CD14-positive monocyte (primary cell): ENCODE measurements at regions not wholly inside any gene's neighbourhood (a gene's known extent, or its start where the extent isn't known, plus 50 kb on each side); places are given as distances from the start of the nearest gene placed in this dataset.

Experiments used
- DNase-seq, 3 donors: peaks; one replicate each; pipeline ENCODE4 v3.0.0-alpha.2; 2011 to 2022
- H2AFZ ChIP-seq: 2 replicates; pipeline ENCODE4 v1.6.0; 2012; ENCODE audit warnings: mild to moderate bottlenecking, low read depth, low read length, inconsistent platforms; ENCODE audit not compliant: insufficient read depth, poor library complexity, severe bottlenecking
- H3K27ac ChIP-seq, 2 donors: 1 replicate in 1 of 2; 2 replicates in 1 of 2; pipeline ENCODE4 v1.5.1; 2012 to 2013; ENCODE audit warnings: low read length in 2 of 2, control low read depth in 1 of 2, inconsistent platforms in 1 of 2, low read depth in 1 of 2, mild to moderate bottlenecking in 1 of 2
- H3K27me3 ChIP-seq, 2 donors: one replicate each; pipeline versions ENCODE4 v1.6.0 to v1.6.1; 2011 to 2013; ENCODE audit warnings: low read length in 2 of 2; ENCODE audit not compliant: control insufficient read depth in 2 of 2, insufficient read depth in 2 of 2
- H3K36me3 ChIP-seq, 2 donors: replicated peaks in 1 of 2; 1 replicate in 1 of 2; 2 replicates in 1 of 2; pipeline versions ENCODE4 v1.5.1 to v1.6.1; 2012 to 2013; ENCODE audit warnings: low read length in 2 of 2, control low read depth in 1 of 2, inconsistent platforms in 1 of 2, mild to moderate bottlenecking in 1 of 2; ENCODE audit not compliant: insufficient read depth in 2 of 2, control insufficient read depth in 1 of 2
- H3K4me1 ChIP-seq, 2 donors: 1 replicate in 1 of 2; 2 replicates in 1 of 2; pipeline versions ENCODE4 v1.5.1 to v1.6.1; 2012 to 2013; ENCODE audit warnings: low read length in 2 of 2, control low read depth in 1 of 2, inconsistent platforms in 1 of 2, mild to moderate bottlenecking in 1 of 2, moderate library complexity in 1 of 2; ENCODE audit not compliant: insufficient read depth in 2 of 2, control insufficient read depth in 1 of 2
- H3K4me2 ChIP-seq: replicated peaks from 2 replicates; pipeline ENCODE3; 2012; ENCODE audit warnings: low read length, moderate library complexity, mild to moderate bottlenecking; ENCODE audit not compliant: poor library complexity, severe bottlenecking; ENCODE audit errors: extremely low read depth
- H3K4me3 ChIP-seq, 3 experiments: fragments of 200-600 bp in 1 of 3; sonication (generic) in 1 of 3; replicated peaks in 1 of 3; 1 replicate in 2 of 3; 2 replicates in 1 of 3; pipeline ENCODE4 v1.5.1; 2011 to 2013; ENCODE audit warnings: low read length in 3 of 3, mild to moderate bottlenecking in 3 of 3, control low read depth in 2 of 3, low read depth in 2 of 3, inconsistent platforms in 1 of 3, moderate library complexity in 1 of 3
- H3K79me2 ChIP-seq: 2 replicates; pipeline ENCODE4 v1.6.0; 2012; ENCODE audit warnings: mild to moderate bottlenecking, control low read depth, inconsistent platforms, low read length, moderate library complexity; ENCODE audit not compliant: insufficient read depth
- H3K9ac ChIP-seq: 2 replicates; pipeline ENCODE4 v1.6.0; 2017; ENCODE audit warnings: low read length, mild to moderate bottlenecking; ENCODE audit not compliant: insufficient read depth, poor library complexity, severe bottlenecking
- H3K9me3 ChIP-seq, 2 donors: replicated peaks in 1 of 2; 1 replicate in 1 of 2; 2 replicates in 1 of 2; pipeline versions ENCODE4 v1.5.1 to v1.6.1; 2012 to 2013; ENCODE audit warnings: low read length in 2 of 2, control low read depth in 1 of 2; ENCODE audit not compliant: control insufficient read depth in 1 of 2, insufficient read depth in 1 of 2
- H4K20me1 ChIP-seq: 2 replicates; pipeline ENCODE4 v1.6.0; 2012; ENCODE audit warnings: mild to moderate bottlenecking, low read length, control low read depth, moderate library complexity; ENCODE audit not compliant: insufficient read depth
- H3K27ac Mint-ChIP-seq, 7 donors: one replicate each; pipeline ENCODE4 v1.8.0; 2020; ENCODE audit warnings: mild to moderate bottlenecking in 7 of 7, mixed read lengths in 7 of 7, moderate library complexity in 6 of 7, inconsistent platforms in 2 of 7
- H3K27me3 Mint-ChIP-seq, 3 donors: one replicate each; pipeline ENCODE4 v1.8.0; 2021 to 2022; ENCODE audit warnings: low read depth in 3 of 3, mild to moderate bottlenecking in 3 of 3, mixed read lengths in 3 of 3, moderate library complexity in 3 of 3, inconsistent platforms in 1 of 3
- H3K36me3 Mint-ChIP-seq, 2 donors: one replicate each; pipeline ENCODE4 v1.8.0; 2020; ENCODE audit warnings: mixed read lengths in 2 of 2, inconsistent platforms in 1 of 2, mild to moderate bottlenecking in 1 of 2
- H3K4me1 Mint-ChIP-seq: one replicate; pipeline ENCODE4 v1.8.0; 2020; ENCODE audit warnings: mild to moderate bottlenecking, mixed read lengths
- H3K4me3 Mint-ChIP-seq, 2 donors: one replicate each; pipeline ENCODE4 v1.8.0; 2020; ENCODE audit warnings: mild to moderate bottlenecking in 2 of 2, mixed read lengths in 2 of 2, moderate library complexity in 1 of 2
- H3K9me3 Mint-ChIP-seq, 7 donors: one replicate each; pipeline ENCODE4 v1.8.0; 2020 to 2022; ENCODE audit warnings: mixed read lengths in 7 of 7, mild to moderate bottlenecking in 6 of 7, moderate library complexity in 6 of 7, inconsistent platforms in 2 of 7
- CTCF ChIP-seq: fragments of 200-600 bp; IDR thresholded peaks from one replicate; pipeline ENCODE4 v1.8.0; 2022; ENCODE audit warnings: antibody characterized with exemption, mild to moderate bottlenecking
- WGBS: methylation state at CpG from one replicate; pipeline ENCODE4 v1.1.5; 2013; ENCODE audit warnings: missing lambda C conversion rate; ENCODE audit not compliant: insufficient coverage; 5-methylcytosine and 5-hydroxymethylcytosine counted together
- intact Hi-C, 2 donors: fragments of 100-400 bp; cut with micrococcal nuclease; formaldehyde crosslinking; loops; one replicate each; pipeline versions ENCODE4 v1.15.0 to v1.15.1; 2023

GRCh38 chr21:18819507-18819906 lies 415.9 kb upstream of the TMPRSS15 start:
- no peak overlapping the region for H2AFZ ChIP-seq
- peaks cover 4 to 15% of the 10 kb centered on the region in 2 donors for H3K9me3 ChIP-seq
- H3K4me3 Mint-ChIP-seq, result no peak overlapping the region
- H3K4me2 ChIP-seq, result no peak overlapping the region
- no CpG with 5 or more reads among the region's 1 CpG for WGBS
- no peak for DNase-seq
- H3K9me3 Mint-ChIP-seq, result peaks cover 0 to 9% (median 1%) of the 10 kb centered on the region in 7 donors
- H3K27ac ChIP-seq, result no peak overlapping the region
- no peaks in the 10 kb centered on the region for H3K27me3 ChIP-seq
- no peaks in the 10 kb centered on the region for H3K4me1 ChIP-seq
- TF ChIP-seq CTCF, result no peak
- H3K27ac Mint-ChIP-seq, result no peak overlapping the region
- no peaks in the 10 kb centered on the region for H3K4me1 Mint-ChIP-seq
- no peaks in the 10 kb centered on the region for H3K27me3 Mint-ChIP-seq
- intact Hi-C loops, result no loop called here
- H3K79me2 ChIP-seq, result no peaks in the 10 kb centered on the region
- no peaks in the 10 kb centered on the region for H3K36me3 ChIP-seq
- no peak overlapping the region for H3K9ac ChIP-seq
- H3K4me3 ChIP-seq, result no peak overlapping the region
- no peaks in the 10 kb centered on the region for H4K20me1 ChIP-seq
- H3K36me3 Mint-ChIP-seq, result no peaks in the 10 kb centered on the region

- H3K4me1 Mint-ChIP-seq, result no peaks in the 10 kb centered on the region
- intact Hi-C loops, result no loop called here
Measured at GRCh38 chr21:18826562-18826961, 423.0 kb upstream of the TMPRSS15 start.

More at GRCh38 chr21:18826562-18826961, 423.0 kb upstream of the TMPRSS15 start:
- Histone ChIP-seq H3K27ac (no peak overlapping the region), H2AFZ (no peak overlapping the region), H3K36me3 (no peaks in the 10 kb centered on the region), H3K27me3 (no peaks in the 10 kb centered on the region), H3K9me3 (peaks cover 4 to 26% of the 10 kb centered on the region in 2 donors), H3K4me1 (no peaks in the 10 kb centered on the region), H3K4me2 (no peak overlapping the region), H3K9ac (no peak overlapping the region), H3K4me3 (no peak overlapping the region), H4K20me1 (no peaks in the 10 kb centered on the region), H3K79me2 (no peaks in the 10 kb centered on the region)
- no peaks in the 10 kb centered on the region for H3K36me3 Mint-ChIP-seq
- H3K4me3 Mint-ChIP-seq, result no peak overlapping the region
- H3K27ac Mint-ChIP-seq, result no peak overlapping the region
- H3K9me3 Mint-ChIP-seq, result peaks cover 0 to 10% (median 3%) of the 10 kb centered on the region in 7 donors
- no peaks in the 10 kb centered on the region for H3K27me3 Mint-ChIP-seq
- 80% methylated on average over 1 of the region's 4 CpGs for WGBS
- no peak for TF ChIP-seq CTCF
- DNase-seq, result no peak
